SK-N-SH (cell line): ENCODE measurements at regions not wholly inside any gene's neighbourhood (a gene's known extent, or its start where the extent isn't known, plus 50 kb on each side); places are given as distances from the start of the nearest gene placed in this dataset.

Experiments used
- CTCF ChIA-PET: fragments of 300-600, 350-600 bp; formaldehyde crosslinking; extraction: SDS; loops from one replicate; lab custom pipeline; 2021; lab: Yijun Ruan, JAX
- POLR2A ChIA-PET: fragments of 350-600 bp; sonication (Branson Sonifier 250); formaldehyde crosslinking; extraction: SDS; loops from one replicate; lab custom pipeline; 2020; ENCODE audit warnings: antibody characterized with exemption, inconsistent platforms; lab: Yijun Ruan, JAX
- DNase-seq: peaks from one replicate; pipeline ENCODE4 v3.0.0; 2012
- H2AFZ ChIP-seq: fragments of 200-600 bp; sonication (generic); 2 replicates; pipeline ENCODE4 v1.8.1; 2016; ENCODE audit warnings: antibody characterized with exemption, mild to moderate bottlenecking, low read depth
- H3F3A ChIP-seq: fragments of 200-600 bp; sonication (generic); replicated peaks from 2 replicates; pipeline ENCODE3; 2016; ENCODE audit warnings: antibody characterized with exemption, mild to moderate bottlenecking; ENCODE audit not compliant: insufficient read depth
- H3K27ac ChIP-seq, 2 experiments: fragments of 200-500 bp in 1 of 2; fragments of 200-600 bp in 1 of 2; sonication (Bioruptor generic) in 1 of 2; sonication (generic), shearing (Covaris generic) in 1 of 2; 2 replicates each; pipeline versions ENCODE4 v1.5.1 to v1.6.1; 2014 to 2016; ENCODE audit warnings: low read depth in 2 of 2, inconsistent platforms in 1 of 2, low read length in 1 of 2, mild to moderate bottlenecking in 1 of 2, mixed read lengths in 1 of 2
- H3K27me3 ChIP-seq: fragments of 200-600 bp; sonication (generic), shearing (Covaris generic); 2 replicates; pipeline ENCODE4 v1.6.1; 2016; ENCODE audit warnings: mixed run types; ENCODE audit not compliant: insufficient read depth
- H3K36me3 ChIP-seq, 2 experiments: fragments of 200-500 bp in 1 of 2; fragments of 200-600 bp in 1 of 2; sonication (Bioruptor generic) in 1 of 2; sonication (generic) in 1 of 2; replicated peaks in 1 of 2; 2 replicates each; pipeline versions ENCODE3 to v1.5.1; 2014 to 2016; ENCODE audit warnings: low read length in 1 of 2, mild to moderate bottlenecking in 1 of 2; ENCODE audit not compliant: insufficient read depth in 2 of 2, control insufficient read depth in 1 of 2
- H3K4me1 ChIP-seq, 2 experiments: fragments of 200-500 bp in 1 of 2; fragments of 200-600 bp in 1 of 2; sonication (Bioruptor generic) in 1 of 2; sonication (generic), shearing (Covaris generic) in 1 of 2; 2 replicates each; pipeline versions ENCODE4 v1.5.1 to v1.6.1; 2014 to 2016; ENCODE audit warnings: low read depth in 1 of 2, low read length in 1 of 2, mixed run types in 1 of 2; ENCODE audit not compliant: insufficient read depth in 2 of 2, control insufficient read depth in 1 of 2
- H3K4me2 ChIP-seq: fragments of 200-600 bp; sonication (generic), shearing (Covaris generic); 2 replicates; pipeline ENCODE4 v1.6.1; 2017; ENCODE audit warnings: mixed run types
- H3K4me3 ChIP-seq, 2 experiments: fragments of 200-500 bp in 1 of 2; fragments of 200-600 bp in 1 of 2; sonication (Bioruptor generic) in 1 of 2; sonication (generic), shearing (Covaris generic) in 1 of 2; 2 replicates each; pipeline versions ENCODE4 v1.5.1 to v1.8.1; 2014 to 2016; ENCODE audit warnings: low read depth in 2 of 2, inconsistent platforms in 1 of 2, low read length in 1 of 2, mild to moderate bottlenecking in 1 of 2, mixed read lengths in 1 of 2, moderate library complexity in 1 of 2
- H3K79me2 ChIP-seq: fragments of 200-600 bp; sonication (generic); 2 replicates; pipeline ENCODE4 v1.8.1; 2017; ENCODE audit warnings: mild to moderate bottlenecking; ENCODE audit not compliant: insufficient read depth
- H3K9ac ChIP-seq: fragments of 200-600 bp; sonication (generic); 2 replicates; pipeline ENCODE4 v1.6.1; 2017; ENCODE audit warnings: mixed run types
- H3K9me2 ChIP-seq: fragments of 200-600 bp; sonication (generic); 2 replicates; pipeline ENCODE4 v1.6.1; 2017; ENCODE audit warnings: mixed run types
- H3K9me3 ChIP-seq: fragments of 200-600 bp; sonication (generic); 2 replicates; pipeline ENCODE4 v1.6.1; 2017; ENCODE audit warnings: mixed run types, mild to moderate bottlenecking, moderate library complexity
- H4K20me1 ChIP-seq: fragments of 200-600 bp; sonication (generic); 2 replicates; pipeline ENCODE4 v1.6.1; 2017; ENCODE audit warnings: mild to moderate bottlenecking, mixed run types; ENCODE audit not compliant: insufficient read depth
- CHD2 ChIP-seq: fragments of 150-350 bp; IDR thresholded peaks from 2 replicates; pipeline ENCODE4 v1.6.1; 2018; ENCODE audit warnings: low read length; ENCODE audit not compliant: partially characterized antibody
- ELF1 ChIP-seq: IDR thresholded peaks from 2 replicates; pipeline ENCODE4 v1.4.0; 2012
- FOSL2 ChIP-seq: IDR thresholded peaks from 2 replicates; pipeline ENCODE4 v1.4.0; 2012; ENCODE audit warnings: low read depth, mild to moderate bottlenecking, moderate library complexity, borderline replicate concordance
- FOXJ3 ChIP-seq: sonication (generic); formaldehyde crosslinking; IDR thresholded peaks from 2 replicates; pipeline ENCODE4 v1.5.1; 2020; ENCODE audit warnings: mild to moderate bottlenecking, missing genetic modification reagents
- GABPA ChIP-seq: IDR thresholded peaks from 2 replicates; pipeline ENCODE4 v1.4.0; 2012; ENCODE audit warnings: low read depth, mild to moderate bottlenecking
- MXI1 ChIP-seq: IDR thresholded peaks from 2 replicates; pipeline ENCODE4 v1.6.1; 2012; ENCODE audit warnings: mild to moderate bottlenecking, low read depth, low read length, improper control_type of control experiment
- NRF1 ChIP-seq: IDR thresholded peaks from 2 replicates; pipeline ENCODE4 v1.6.1; 2012; ENCODE audit warnings: low read depth, mild to moderate bottlenecking, low read length
- RCOR1 ChIP-seq: fragments of 150-350 bp; IDR thresholded peaks from 2 replicates; pipeline ENCODE4 v1.6.1; 2017; ENCODE audit warnings: antibody characterized with exemption, low read length
- TAF1 ChIP-seq: IDR thresholded peaks from 2 replicates; pipeline ENCODE4 v1.6.1; 2012; ENCODE audit warnings: low read depth, mild to moderate bottlenecking, low read length, moderate library complexity, borderline replicate concordance
- TCF12 ChIP-seq: IDR thresholded peaks from 2 replicates; pipeline ENCODE4 v1.4.0; 2012
- TEAD4 ChIP-seq: IDR thresholded peaks from 2 replicates; pipeline ENCODE4 v1.4.0; 2012; ENCODE audit warnings: mild to moderate bottlenecking, borderline replicate concordance; ENCODE audit not compliant: insufficient read depth
- WGBS: methylation state at CpG from one replicate; pipeline ENCODE4 v1.1.6; 2017; ENCODE audit warnings: low lambda C conversion rate; 5-methylcytosine and 5-hydroxymethylcytosine counted together
- TF ChIP-seq, protein P1 (sequence below): IDR thresholded peaks from 2 replicates; pipeline ENCODE4 v1.4.0; 2012; ENCODE audit warnings: low read depth, borderline replicate concordance
- TF ChIP-seq, protein P2 (sequence below): fragments of 150-350 bp; IDR thresholded peaks from 2 replicates; pipeline ENCODE4 v1.6.1; 2017; ENCODE audit warnings: antibody characterized with exemption, low read length, low read depth, borderline replicate concordance

- DNase-seq: no peak
- H3K79me2 ChIP-seq: no peaks in the 10 kb centered on the region
- CTCF ChIA-PET: no interaction called here
- H2AFZ ChIP-seq: no peak overlapping the region
- no peak overlapping the region for H3K4me2 ChIP-seq
- no peak overlapping the region for H3K9ac ChIP-seq
- no peaks in the 10 kb centered on the region for H3K27me3 ChIP-seq
- no peak overlapping the region for H3K4me3 ChIP-seq
- WGBS: 41% methylated on average over 16 of the region's 17 CpGs
- no peaks in the 10 kb centered on the region for H3F3A ChIP-seq
- no peak for TF ChIP-seq CHD2
- TF ChIP-seq TCF12: no peak
- no peak for TF ChIP-seq RCOR1
- TF ChIP-seq FOSL2: no peak
- TF ChIP-seq FOXJ3: no peak
- no peak for TF ChIP-seq ELF1
- no peaks in the 10 kb centered on the region for H3K9me2 ChIP-seq
- H3K9me3 ChIP-seq: no peaks in the 10 kb centered on the region
- H3K36me3 ChIP-seq: no peaks in the 10 kb centered on the region
- no peaks in the 10 kb centered on the region for H3K4me1 ChIP-seq
- H4K20me1 ChIP-seq: no peaks in the 10 kb centered on the region
- no peak overlapping the region for H3K27ac ChIP-seq
- POLR2A ChIA-PET: no interaction called here
Measured at GRCh38 chr10:131686781-131687420, 213.9 kb upstream of the PPP2R2D start.

DNA sequence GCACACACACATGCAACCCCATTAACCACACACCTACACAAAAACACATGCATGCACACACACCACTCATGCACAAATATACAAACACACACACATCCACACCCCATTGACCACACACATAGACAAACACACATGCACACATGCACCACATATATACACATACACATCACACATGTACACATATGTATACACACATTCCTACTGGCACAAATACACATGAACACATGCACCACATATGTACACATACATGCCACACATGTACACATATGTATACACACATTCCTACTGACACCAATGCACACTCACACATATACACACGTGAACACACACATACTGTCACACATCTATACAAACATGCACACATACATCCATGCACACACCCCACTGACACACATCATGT lies 212.5 kb upstream of the PPP2R2D start:
- H3K9me2 ChIP-seq: no peaks in the 10 kb centered on the region
- H3K27me3 ChIP-seq: no peaks in the 10 kb centered on the region
- no peaks in the 10 kb centered on the region for H3F3A ChIP-seq
- H2AFZ ChIP-seq: no peak overlapping the region
- H3K4me3 ChIP-seq: no peak overlapping the region
- no peak overlapping the region for H3K27ac ChIP-seq
- H3K36me3 ChIP-seq: no peaks in the 10 kb centered on the region
- H3K4me1 ChIP-seq: no peaks in the 10 kb centered on the region
- no peaks in the 10 kb centered on the region for H3K79me2 ChIP-seq
- H3K9me3 ChIP-seq: no peaks in the 10 kb centered on the region
- H3K9ac ChIP-seq: no peak overlapping the region
- CTCF ChIA-PET: no interaction called here
- no peak for TF ChIP-seq TEAD4
- TF ChIP-seq NRF1: no peak
- TF ChIP-seq FOSL2: no peak
- no peak for TF ChIP-seq MXI1
- TF ChIP-seq, protein P1, sequence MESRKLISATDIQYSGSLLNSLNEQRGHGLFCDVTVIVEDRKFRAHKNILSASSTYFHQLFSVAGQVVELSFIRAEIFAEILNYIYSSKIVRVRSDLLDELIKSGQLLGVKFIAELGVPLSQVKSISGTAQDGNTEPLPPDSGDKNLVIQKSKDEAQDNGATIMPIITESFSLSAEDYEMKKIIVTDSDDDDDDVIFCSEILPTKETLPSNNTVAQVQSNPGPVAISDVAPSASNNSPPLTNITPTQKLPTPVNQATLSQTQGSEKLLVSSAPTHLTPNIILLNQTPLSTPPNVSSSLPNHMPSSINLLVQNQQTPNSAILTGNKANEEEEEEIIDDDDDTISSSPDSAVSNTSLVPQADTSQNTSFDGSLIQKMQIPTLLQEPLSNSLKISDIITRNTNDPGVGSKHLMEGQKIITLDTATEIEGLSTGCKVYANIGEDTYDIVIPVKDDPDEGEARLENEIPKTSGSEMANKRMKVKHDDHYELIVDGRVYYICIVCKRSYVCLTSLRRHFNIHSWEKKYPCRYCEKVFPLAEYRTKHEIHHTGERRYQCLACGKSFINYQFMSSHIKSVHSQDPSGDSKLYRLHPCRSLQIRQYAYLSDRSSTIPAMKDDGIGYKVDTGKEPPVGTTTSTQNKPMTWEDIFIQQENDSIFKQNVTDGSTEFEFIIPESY: no peak
- TF ChIP-seq GABPA: no peak
- TF ChIP-seq, protein P2, sequence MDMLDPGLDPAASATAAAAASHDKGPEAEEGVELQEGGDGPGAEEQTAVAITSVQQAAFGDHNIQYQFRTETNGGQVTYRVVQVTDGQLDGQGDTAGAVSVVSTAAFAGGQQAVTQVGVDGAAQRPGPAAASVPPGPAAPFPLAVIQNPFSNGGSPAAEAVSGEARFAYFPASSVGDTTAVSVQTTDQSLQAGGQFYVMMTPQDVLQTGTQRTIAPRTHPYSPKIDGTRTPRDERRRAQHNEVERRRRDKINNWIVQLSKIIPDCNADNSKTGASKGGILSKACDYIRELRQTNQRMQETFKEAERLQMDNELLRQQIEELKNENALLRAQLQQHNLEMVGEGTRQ: no peak
- no peak for TF ChIP-seq TAF1
- no peak for TF ChIP-seq TCF12
- DNase-seq: no peak
- no peaks in the 10 kb centered on the region for H4K20me1 ChIP-seq
- POLR2A ChIA-PET: no interaction called here
- no peak overlapping the region for H3K4me2 ChIP-seq
- WGBS: 11% methylated on average over 1 of the region's 1 CpG
